Fibroblast of upper back skin (primary cell): ENCODE measurements at regions not wholly inside any gene's neighbourhood (a gene's known extent, or its start where the extent isn't known, plus 50 kb on each side); places are given as distances from the start of the nearest gene placed in this dataset.
"Not testable (repeated sequence)": the region's sequence is repeated elsewhere in the genome, so short reads cannot be mapped to it uniquely, and the experiment has no call there.

Source experiments
- DNase-seq: peaks from one replicate; pipeline ENCODE4 v3.0.0-alpha.2; 2013

DNA sequence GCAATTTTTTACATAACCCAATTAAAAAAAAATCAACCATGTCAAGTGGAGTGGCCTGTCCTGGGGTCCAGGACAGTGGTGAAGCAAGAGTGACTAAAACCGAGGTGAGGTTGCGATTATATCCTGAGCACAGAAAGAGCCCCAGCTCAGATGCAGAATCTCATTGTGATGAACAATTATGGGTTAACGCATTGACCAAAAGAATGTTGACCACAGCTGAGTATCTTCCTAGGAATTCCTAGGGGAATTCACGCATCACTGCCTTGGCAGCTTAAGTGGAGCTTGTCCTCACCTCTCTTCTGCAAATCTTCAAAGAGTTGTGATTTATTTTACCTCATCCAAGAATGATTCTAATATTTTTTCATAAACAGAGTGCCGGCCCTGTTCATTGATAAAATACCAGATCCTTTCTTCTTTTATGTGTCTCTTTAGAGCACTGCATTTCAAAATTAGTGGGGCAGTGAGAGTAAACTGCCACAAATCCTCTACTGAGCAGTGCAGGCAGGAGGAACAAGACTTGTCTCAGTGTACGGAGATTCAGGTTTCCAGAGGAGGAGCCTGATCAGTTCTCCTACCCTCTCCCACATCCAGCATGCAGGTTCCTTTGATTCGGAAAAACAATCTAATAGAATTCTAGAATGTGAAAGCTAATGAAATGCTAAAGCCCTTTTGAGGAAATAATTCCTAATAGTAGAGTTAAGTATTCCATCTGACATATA lies 60.1 kb upstream of the ZNF184 start:
- DNase-seq: peak; percentile 68

DNA sequence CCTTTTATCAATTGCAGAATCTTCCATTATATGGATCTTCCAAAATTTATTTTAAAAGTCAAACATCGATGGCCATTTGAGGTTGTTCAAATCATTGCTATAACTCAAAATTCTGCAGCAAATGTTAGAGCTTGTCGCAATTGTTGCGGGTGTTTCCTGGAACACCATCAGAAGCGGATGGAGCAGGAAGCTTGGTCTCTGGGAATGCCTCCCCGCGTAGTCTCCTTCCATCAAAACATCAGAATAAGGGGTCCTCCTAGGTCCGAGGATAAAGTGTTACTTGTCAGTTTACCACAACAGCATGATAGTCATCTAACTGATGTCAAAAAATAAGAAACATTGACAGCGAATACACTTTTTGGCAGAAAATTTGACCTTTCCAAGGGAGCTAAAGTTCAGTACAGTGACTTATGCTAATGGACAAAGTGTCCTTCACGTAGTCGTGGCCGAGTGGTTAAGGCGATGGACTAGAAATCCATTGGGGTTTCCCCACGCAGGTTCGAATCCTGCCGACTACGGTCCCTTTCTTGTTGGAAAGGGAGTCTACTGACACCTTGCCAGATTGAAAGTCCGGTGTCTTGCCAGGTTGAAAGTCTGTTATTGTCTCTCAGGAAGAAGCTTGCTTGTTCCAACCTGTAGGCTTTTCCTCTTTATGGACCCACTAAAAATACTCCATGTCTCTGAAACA lies 59.0 kb upstream of the ZNF184 start:
- DNase-seq: no peak

DNA sequence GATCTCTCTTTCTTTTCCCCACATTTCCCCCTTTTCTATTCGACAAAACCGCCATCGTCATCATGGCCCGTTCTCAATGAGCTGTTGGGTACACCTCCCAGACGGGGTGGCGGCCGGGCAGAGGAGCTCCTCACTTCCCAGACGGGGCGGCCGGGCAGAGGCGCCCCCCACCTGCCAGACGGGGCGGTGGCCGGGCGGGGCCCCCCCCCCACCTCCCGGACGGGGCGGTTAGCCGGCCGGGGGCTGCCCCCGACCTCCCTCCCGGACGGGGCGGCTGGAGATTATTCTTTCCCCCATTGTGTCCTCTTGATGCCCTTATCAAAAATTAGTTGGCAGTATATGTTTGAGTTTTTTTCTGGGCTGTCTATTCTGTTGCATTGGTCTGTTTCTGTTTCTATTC lies 56.9 kb upstream of the ZNF184 start:
- not testable (repeated sequence) for DNase-seq

DNA sequence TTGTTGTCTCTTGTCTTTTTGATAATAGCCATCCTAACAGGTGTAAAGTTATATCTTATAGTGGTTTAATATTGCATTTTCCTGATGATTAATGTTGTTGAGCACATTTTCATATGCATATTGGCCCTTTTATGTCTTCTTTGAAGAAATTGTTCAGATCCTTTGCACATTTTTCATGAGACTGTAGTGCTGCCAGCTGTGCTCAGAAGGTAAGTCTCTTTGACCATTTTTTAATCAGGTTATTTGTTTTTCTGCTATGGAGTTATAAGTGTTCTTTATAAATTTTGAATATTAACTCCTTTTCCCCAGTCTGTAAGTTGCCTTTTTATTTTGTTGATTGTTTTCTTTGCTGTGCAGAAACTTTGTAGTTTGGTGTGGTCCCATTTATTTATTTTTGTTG lies 55.8 kb upstream of the ZNF184 start:
- no peak for DNase-seq
